ENCODE measurements at regions not wholly inside any gene's neighbourhood (a gene's known extent, or its start where the extent isn't known, plus 50 kb on each side); places are given as distances from the start of the nearest gene placed in this dataset.
"Not testable (repeated sequence)": the region's sequence is repeated elsewhere in the genome, so short reads cannot be mapped to it uniquely, and the experiment has no call there.

GRCh38 chr12:111274777-111275176, 94.1 kb downstream of the PHETA1 start:
- no peak for ATAC-seq

GRCh38 chr12:111271674-111272418, 97.0 kb downstream of the PHETA1 start:
- DNase-seq (ENCODE audit: low spot score) (no peak), ATAC-seq (no peak)

More at GRCh38 chr12:111274777-111275176, 94.1 kb downstream of the PHETA1 start:
- no peak for DNase-seq (ENCODE audit: low spot score)

GRCh38 chr12:111270774-111271173, 98.1 kb downstream of the PHETA1 start:
- no peak for ATAC-seq
- no peak for DNase-seq (ENCODE audit: low spot score)

- no peak for DNase-seq (ENCODE audit: low spot score)
- ATAC-seq, result peak; percentile 73
Observed at GRCh38 chr12:111270239-111270638, 98.7 kb downstream of the PHETA1 start.

- peak; percentile 21 for ATAC-seq
- DNase-seq (ENCODE audit: low spot score), result no peak
Observed at GRCh38 chr12:111269718-111270117, 99.2 kb downstream of the PHETA1 start.

- ATAC-seq (no peak), DNase-seq (ENCODE audit: low spot score) (no peak)
Observed at GRCh38 chr12:111268738-111269572, 99.9 kb downstream of the PHETA1 start.

- ATAC-seq (no peak), DNase-seq (ENCODE audit: low spot score) (no peak)
Observed at GRCh38 chr12:111267144-111267543, 101.8 kb downstream of the PHETA1 start.

- ATAC-seq, result no peak
- no peak for DNase-seq (ENCODE audit: low spot score)
Observed at GRCh38 chr12:111261911-111262676, 106.8 kb downstream of the PHETA1 start.

- DNase-seq (ENCODE audit: low spot score) (no peak), ATAC-seq (no peak)
Observed at GRCh38 chr12:111260732-111261131, 108.2 kb downstream of the PHETA1 start.

- DNase-seq (ENCODE audit: low spot score) (no peak), ATAC-seq (no peak)
Observed at GRCh38 chr12:111259231-111259630, 109.7 kb downstream of the PHETA1 start.

- not testable (repeated sequence) for DNase-seq (ENCODE audit: low spot score); ATAC-seq
Observed at GRCh38 chr12:111258081-111258480, 110.8 kb downstream of the PHETA1 start.

GRCh38 chr12:111257435-111257902, 111.4 kb downstream of the PHETA1 start:
- no peak for ATAC-seq
- no peak for DNase-seq (ENCODE audit: low spot score)

GRCh38 chr12:111256629-111257434, 112.1 kb downstream of the PHETA1 start:
- DNase-seq (ENCODE audit: low spot score) (no peak), ATAC-seq (no peak)

- ATAC-seq (no peak), DNase-seq (ENCODE audit: low spot score) (no peak)
Observed at GRCh38 chr12:111255261-111255660, 113.6 kb downstream of the PHETA1 start.

- ATAC-seq (no peak), DNase-seq (ENCODE audit: low spot score) (no peak)
Observed at GRCh38 chr12:111254106-111254505, 114.8 kb downstream of the PHETA1 start.

GRCh38 chr12:111253213-111253612, 115.7 kb downstream of the PHETA1 start:
- ATAC-seq (no peak), DNase-seq (ENCODE audit: low spot score) (no peak)

GRCh38 chr12:111251787-111252186, 117.1 kb downstream of the PHETA1 start:
- no peak for ATAC-seq
- DNase-seq (ENCODE audit: low spot score), result no peak

- DNase-seq (ENCODE audit: low spot score) (no peak), ATAC-seq (no peak)
Observed at GRCh38 chr12:111251058-111251730, 117.7 kb downstream of the PHETA1 start.

GRCh38 chr12:111250251-111250881, 118.5 kb downstream of the PHETA1 start:
- no peak for ATAC-seq
- no peak for DNase-seq (ENCODE audit: low spot score)
